Kidney (tissue), 13 donors: ENCODE measurements at regions not wholly inside any gene's neighbourhood (a gene's known extent, or its start where the extent isn't known, plus 50 kb on each side); places are given as distances from the start of the nearest gene placed in this dataset.

Source experiments
- DNase-seq, 5 donors: peaks; one replicate each; pipeline ENCODE4 v3.0.0-alpha.2; 2013 to 2020
- FAIRE-seq: peaks from 2 replicates; lab custom pipeline; 2012; peaks lifted over from hg19 to GRCh38; lab: Jason Lieb, UNC
- H3K27ac ChIP-seq, 2 donors: one replicate each; pipeline ENCODE4 v1.7.0; 2013; ENCODE audit warnings: low read depth in 2 of 2, low read length in 2 of 2, inconsistent platforms in 1 of 2
- H3K27me3 ChIP-seq: one replicate; pipeline ENCODE4 v1.7.1; 2013; ENCODE audit warnings: low read length, inconsistent platforms; ENCODE audit not compliant: control insufficient read depth, insufficient read depth
- H3K36me3 ChIP-seq, 3 donors: one replicate each; pipeline versions ENCODE4 v1.7.0 to v1.7.1; 2013; ENCODE audit warnings: low read length in 3 of 3, control low read depth in 1 of 3, inconsistent platforms in 1 of 3; ENCODE audit not compliant: insufficient read depth in 3 of 3, control insufficient read depth in 2 of 3
- H3K4me1 ChIP-seq, 3 donors: one replicate each; pipeline versions ENCODE4 v1.7.0 to v1.7.1; 2013; ENCODE audit warnings: low read length in 3 of 3, inconsistent platforms in 1 of 3, low read depth in 1 of 3; ENCODE audit not compliant: control insufficient read depth in 2 of 3, insufficient read depth in 2 of 3
- H3K4me3 ChIP-seq, 3 donors: one replicate each; pipeline versions ENCODE4 v1.7.0 to v1.8.1; 2013; ENCODE audit warnings: low read length in 3 of 3, control low read depth in 1 of 3, inconsistent platforms in 1 of 3
- H3K9ac ChIP-seq, 3 donors: one replicate each; pipeline versions ENCODE4 v1.7.0 to v1.7.1; 2013; ENCODE audit warnings: low read length in 3 of 3, control low read depth in 1 of 3, inconsistent platforms in 1 of 3
- H3K9me3 ChIP-seq, 3 donors: one replicate each; pipeline versions ENCODE4 v1.7.0 to v1.7.1; 2013; ENCODE audit warnings: low read length in 3 of 3, control low read depth in 1 of 3, inconsistent platforms in 1 of 3; ENCODE audit not compliant: control insufficient read depth in 2 of 3, insufficient read depth in 1 of 3
- intact Hi-C: fragments of 100-400 bp; cut with DNase I; formaldehyde crosslinking; loops from one replicate; pipeline ENCODE4 v1.11.1; 2022
- TF ChIP-seq, protein P1 (sequence below): IDR thresholded peaks from 3 replicates; pipeline ENCODE4 v1.5.1; 2012; ENCODE audit warnings: mild to moderate bottlenecking, moderate library complexity, borderline replicate concordance; ENCODE audit not compliant: insufficient read depth; ENCODE audit errors: extremely low read depth
- donor health status: control.
- donor health status: control.
- donor health status: control.
- donor health status: control.
- donor health status: control.
- donor health status: DM: yes; HTN: yes; CAD: no.
- donor health status: Normal renal cell carcinoma (clear cell type).

GRCh38 chr14:101410126-101410525, 151.2 kb upstream of the DIO3 start:
- intact Hi-C loops, result no loop called here
- Histone ChIP-seq H3K9me3 (no peaks in the 10 kb centered on the region), H3K4me3 (no peak overlapping the region), H3K27me3 (no peaks in the 10 kb centered on the region), H3K4me1 (peaks cover 0 to 4% (median 0%) of the 10 kb centered on the region in 3 donors), H3K36me3 (no peaks in the 10 kb centered on the region), H3K9ac (no peak overlapping the region), H3K27ac (no peak overlapping the region)
- FAIRE-seq, result no peak
- DNase-seq, result no peak
- TF ChIP-seq, protein P1, sequence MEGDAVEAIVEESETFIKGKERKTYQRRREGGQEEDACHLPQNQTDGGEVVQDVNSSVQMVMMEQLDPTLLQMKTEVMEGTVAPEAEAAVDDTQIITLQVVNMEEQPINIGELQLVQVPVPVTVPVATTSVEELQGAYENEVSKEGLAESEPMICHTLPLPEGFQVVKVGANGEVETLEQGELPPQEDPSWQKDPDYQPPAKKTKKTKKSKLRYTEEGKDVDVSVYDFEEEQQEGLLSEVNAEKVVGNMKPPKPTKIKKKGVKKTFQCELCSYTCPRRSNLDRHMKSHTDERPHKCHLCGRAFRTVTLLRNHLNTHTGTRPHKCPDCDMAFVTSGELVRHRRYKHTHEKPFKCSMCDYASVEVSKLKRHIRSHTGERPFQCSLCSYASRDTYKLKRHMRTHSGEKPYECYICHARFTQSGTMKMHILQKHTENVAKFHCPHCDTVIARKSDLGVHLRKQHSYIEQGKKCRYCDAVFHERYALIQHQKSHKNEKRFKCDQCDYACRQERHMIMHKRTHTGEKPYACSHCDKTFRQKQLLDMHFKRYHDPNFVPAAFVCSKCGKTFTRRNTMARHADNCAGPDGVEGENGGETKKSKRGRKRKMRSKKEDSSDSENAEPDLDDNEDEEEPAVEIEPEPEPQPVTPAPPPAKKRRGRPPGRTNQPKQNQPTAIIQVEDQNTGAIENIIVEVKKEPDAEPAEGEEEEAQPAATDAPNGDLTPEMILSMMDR, result no peak

GRCh38 chr14:101411151-101411550, 150.1 kb upstream of the DIO3 start:
- H3K9ac ChIP-seq, result no peak overlapping the region
- no peaks in the 10 kb centered on the region for H3K36me3 ChIP-seq
- DNase-seq, result no peak
- peaks cover 0 to 4% (median 0%) of the 10 kb centered on the region in 3 donors for H3K4me1 ChIP-seq
- H3K27ac ChIP-seq, result no peak overlapping the region
- H3K27me3 ChIP-seq, result no peaks in the 10 kb centered on the region
- H3K9me3 ChIP-seq, result no peaks in the 10 kb centered on the region
- H3K4me3 ChIP-seq, result no peak overlapping the region
- FAIRE-seq, result no peak
- intact Hi-C loops, result no loop called here
- TF ChIP-seq, protein P1, result no peak

GRCh38 chr14:101411779-101412178, 149.5 kb upstream of the DIO3 start:
- H3K4me3 ChIP-seq, result no peak overlapping the region
- no peaks in the 10 kb centered on the region for H3K36me3 ChIP-seq
- peaks cover 0 to 4% (median 0%) of the 10 kb centered on the region in 3 donors for H3K4me1 ChIP-seq
- no peak overlapping the region for H3K9ac ChIP-seq
- FAIRE-seq, result no peak
- intact Hi-C loops, result no loop called here
- DNase-seq, result no peak
- H3K9me3 ChIP-seq, result no peaks in the 10 kb centered on the region
- TF ChIP-seq, protein P1, result no peak
- no peak overlapping the region for H3K27ac ChIP-seq
- no peaks in the 10 kb centered on the region for H3K27me3 ChIP-seq

DNA sequence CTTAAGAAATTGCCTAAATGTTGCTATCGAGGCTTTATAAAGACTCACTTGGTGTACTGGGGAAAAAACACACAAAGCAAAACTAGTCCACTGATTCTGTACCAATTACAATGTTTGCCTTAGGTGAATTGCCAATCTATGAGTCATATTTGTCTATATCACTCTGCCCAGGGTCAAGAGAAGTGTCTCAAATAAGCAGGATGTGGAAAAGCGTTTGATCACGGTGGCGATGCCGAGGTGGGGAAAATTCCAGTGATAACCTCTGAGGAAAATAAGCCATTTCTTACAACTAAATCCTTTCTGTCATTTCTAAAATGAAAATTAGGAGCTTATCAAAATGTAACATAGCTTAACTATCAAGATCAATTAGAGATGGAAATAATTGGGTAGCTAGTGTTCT, 148.6 kb upstream of the DIO3 start:
- H3K9ac ChIP-seq, result no peak overlapping the region
- no peak for FAIRE-seq
- no peaks in the 10 kb centered on the region for H3K9me3 ChIP-seq
- intact Hi-C loops, result no loop called here
- H3K4me1 ChIP-seq, result no peaks in the 10 kb centered on the region
- no peak for DNase-seq
- TF ChIP-seq, protein P1, result no peak
- no peaks in the 10 kb centered on the region for H3K36me3 ChIP-seq
- H3K27ac ChIP-seq, result no peak overlapping the region
- H3K4me3 ChIP-seq, result no peak overlapping the region
- no peaks in the 10 kb centered on the region for H3K27me3 ChIP-seq
